Activated CD8-positive, alpha-beta memory T cell treated with anti-CD3 and anti-CD28 coated beads for 48 hours (primary cell): ENCODE measurements at regions not wholly inside any gene's neighbourhood (a gene's known extent, or its start where the extent isn't known, plus 50 kb on each side); places are given as distances from the start of the nearest gene placed in this dataset.

Source experiments
- DNase-seq, 3 experiments: peaks; one replicate each; pipeline ENCODE4 v3.0.0-alpha.2; 2020; ENCODE audit warnings: low read depth in 2 of 3, low spot score in 2 of 3

DNA sequence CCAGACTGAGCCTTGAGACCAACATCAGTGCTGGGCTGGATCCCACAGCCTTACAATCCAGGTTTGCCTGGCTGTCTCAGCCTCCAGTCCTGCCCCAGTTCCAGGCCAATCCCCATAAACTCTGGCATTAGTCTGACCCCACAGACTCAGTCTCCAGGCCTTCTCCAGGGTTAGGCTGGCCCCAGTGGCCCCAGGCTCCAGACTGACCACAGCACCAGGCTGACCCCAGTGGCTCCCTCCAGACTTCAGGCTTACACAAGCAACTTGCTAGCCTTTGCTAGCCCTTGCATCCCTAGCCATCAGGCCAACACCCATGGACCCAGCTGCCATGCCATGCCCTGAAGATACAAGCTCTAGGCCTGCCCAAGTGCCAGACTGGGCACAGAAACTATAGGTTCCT lies 1326.0 kb upstream of the C9orf72 start:
- DNase-seq: no peak

DNA sequence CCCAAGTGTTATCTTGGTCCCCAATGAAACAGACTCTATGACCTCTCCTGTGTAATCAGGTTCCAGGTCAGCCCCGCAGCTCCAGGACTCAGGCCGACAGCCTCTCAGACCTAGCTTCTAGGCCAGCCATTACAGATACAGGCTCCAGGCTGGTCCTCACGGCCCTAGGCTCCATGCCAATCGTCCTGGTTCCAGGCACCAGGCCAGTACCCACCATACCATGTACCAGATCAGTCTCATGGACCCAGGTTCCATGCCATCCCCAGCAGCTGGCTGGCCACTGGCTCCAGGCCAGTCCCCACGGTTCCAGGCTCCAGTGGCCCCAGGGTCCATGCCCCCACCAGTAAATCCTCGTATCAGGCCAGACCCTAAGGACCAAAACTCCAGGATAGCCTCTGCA lies 1326.6 kb upstream of the C9orf72 start:
- DNase-seq: no peak

DNA sequence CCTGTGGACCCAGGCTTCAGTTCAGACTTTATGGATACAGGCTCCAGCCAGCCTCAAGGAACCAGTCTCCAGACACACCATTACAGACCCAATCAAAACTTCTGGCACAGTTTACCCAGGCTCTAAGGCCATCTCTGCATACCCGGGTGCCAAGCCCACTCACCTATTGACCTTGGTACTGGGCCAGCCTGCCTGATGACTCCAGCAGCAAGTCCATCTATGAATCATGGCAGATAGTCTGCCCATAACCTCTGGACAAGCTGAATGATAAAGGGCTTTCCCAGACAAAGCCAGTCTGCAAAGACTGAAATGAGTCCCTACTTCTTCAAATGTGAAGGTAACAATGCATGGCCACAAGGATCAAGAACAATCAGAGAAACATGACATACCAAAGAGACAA lies 1327.1 kb upstream of the C9orf72 start:
- no peak for DNase-seq

DNA sequence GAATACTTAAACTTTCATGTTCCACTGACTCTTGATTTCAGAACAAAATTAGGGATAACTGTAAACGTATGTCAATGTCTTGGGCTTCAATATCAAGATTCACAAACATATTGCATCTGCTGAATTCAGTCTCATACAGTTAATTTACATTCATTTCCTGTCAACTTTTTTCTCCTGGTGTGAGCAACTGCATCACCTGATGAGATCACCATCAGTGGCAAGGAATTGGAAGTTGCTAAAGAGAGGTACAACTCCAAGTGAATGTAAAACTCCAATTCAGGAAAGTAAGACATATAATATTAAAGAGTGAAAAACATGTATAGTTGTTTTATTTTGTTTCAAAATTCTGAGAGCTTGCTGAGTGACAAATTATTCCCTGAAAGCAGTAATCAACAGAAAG lies 1336.2 kb upstream of the C9orf72 start:
- no peak for DNase-seq

DNA sequence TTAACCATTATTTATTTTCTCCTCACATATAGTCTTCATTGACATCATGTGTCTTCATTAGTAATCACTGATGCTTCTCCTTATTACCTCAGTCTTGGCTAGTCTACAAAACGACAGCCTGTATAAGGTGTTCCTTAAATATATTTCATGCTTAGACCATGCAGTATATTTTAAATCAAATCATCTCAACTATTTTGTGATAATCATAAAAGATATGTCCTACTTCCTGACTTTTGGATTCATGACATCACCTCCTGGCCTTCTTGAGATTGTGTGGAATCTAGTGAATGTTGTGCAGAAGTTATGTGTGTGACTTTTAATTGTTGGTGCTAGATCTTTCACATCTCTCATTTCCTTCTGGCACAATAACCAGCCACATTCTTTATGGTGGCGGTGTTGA lies 1339.3 kb upstream of the C9orf72 start:
- DNase-seq: no peak

DNA sequence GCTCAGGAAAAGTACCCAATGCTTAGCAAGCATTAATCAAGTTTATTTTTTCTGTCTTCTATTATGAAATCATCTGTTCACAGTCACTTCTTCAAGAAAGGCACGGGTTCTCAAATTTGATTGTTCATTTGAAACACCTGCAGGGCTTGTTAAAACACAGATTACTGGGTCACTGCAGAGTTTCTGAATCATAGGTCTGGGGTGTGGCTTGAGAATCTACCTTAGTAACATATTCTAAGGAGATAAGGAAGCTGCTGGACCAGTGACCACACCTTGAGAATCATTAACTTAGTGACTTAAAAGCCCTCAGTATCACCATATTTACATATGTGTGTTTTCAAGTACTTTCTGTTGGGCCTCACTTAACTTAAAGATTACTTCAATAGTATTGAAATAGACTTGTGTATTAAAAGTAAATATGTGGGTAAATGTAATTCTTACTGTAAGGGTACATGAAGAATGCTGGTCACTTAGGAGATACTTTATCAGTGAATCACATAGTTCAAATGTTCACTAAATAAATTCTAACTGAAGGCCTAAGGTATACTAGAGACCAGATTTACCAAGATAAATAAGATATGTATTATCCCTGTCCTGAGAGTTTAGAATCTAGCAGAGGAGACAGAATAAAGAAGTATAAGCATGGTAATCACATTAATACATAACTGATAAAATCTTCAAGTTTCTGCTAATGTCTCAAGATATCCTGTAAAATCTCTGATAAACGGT lies 1342.1 kb upstream of the C9orf72 start:
- no peak for DNase-seq

DNA sequence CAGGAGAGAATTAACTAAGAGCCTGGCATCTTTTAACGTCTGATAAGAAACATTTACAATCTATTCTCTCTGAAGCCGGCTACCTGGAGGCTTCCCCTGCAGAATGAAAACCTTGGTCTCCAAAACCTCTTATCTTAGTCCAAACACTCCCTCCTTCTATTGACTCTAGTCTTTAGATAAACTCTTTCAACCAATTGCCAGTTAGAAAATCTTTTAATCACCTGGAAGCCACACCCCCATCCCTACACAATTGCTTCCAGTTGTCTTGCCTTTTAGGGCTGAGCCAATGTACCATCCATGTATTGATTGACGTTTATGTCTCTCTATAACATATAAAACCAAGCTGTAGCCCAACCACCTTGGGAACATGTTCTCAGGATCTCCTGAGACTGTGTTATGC lies 1343.1 kb upstream of the C9orf72 start:
- no peak for DNase-seq

DNA sequence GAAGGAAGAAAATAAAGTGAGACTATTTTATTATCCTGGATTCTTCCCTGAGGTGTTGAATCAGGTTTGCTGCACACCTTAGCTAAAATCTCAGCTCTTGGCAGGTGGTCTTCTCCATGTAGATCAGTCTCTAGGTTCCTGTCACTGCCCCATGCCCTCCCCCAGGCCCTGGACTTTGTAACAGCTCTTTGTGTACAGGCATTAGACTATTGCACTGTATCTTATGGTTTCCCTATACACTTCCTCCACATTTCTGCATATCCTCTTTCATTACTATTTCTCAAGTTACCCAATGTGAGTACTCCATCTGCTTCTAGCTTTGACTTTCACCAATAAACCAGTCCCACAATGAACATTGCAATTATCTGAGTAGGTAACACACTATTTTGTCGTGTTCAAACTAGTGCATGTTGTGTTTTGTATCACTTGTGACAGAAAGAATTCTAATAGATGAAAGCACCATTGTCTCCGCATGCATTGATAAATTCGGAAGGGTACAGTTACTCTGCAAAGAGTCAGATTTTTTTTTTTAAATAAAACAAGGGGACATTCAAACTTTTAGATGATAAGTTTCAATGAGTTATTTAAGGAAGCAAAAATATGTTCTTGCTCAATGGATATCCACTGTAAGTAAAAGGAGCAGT lies 1348.7 kb upstream of the C9orf72 start:
- DNase-seq: no peak

DNA sequence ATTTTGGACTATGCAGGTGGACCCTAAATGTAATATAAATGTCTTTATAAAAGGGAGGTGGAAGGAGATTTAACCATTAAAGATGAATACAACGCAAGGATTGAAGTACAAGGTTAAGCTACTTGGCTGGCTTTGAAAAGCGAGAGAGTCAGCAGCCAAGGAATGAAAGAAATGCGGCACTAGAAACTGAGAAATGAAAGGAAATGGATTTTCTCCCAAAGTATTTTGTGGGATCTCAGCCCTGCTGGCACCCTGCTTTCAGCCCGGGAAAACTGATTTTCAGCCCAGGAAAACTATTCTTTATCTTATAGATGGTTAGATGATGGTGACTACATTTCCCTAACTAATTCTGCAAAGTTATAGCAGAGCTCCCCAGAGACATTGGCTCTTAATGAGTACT lies 1349.6 kb upstream of the C9orf72 start:
- no peak for DNase-seq

DNA sequence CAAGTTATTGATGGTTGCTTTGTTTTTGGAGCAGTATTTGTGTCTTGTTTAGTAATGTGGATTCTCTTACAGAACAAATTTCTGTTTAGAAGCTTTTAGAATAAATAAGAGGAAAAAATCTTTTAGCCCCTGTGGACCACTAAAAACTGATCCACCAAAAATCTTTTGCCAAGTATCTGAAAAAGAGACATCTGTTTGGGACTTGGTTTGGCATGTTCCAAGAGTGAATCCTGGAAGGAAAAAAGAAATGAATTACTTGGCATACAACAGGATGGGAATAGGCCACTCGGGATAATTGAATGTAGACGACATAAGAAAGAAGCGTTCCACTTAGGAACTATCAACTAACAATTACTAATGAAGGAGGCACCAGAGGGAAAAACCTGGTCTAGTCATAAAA lies 1350.1 kb upstream of the C9orf72 start:
- DNase-seq: no peak

DNA sequence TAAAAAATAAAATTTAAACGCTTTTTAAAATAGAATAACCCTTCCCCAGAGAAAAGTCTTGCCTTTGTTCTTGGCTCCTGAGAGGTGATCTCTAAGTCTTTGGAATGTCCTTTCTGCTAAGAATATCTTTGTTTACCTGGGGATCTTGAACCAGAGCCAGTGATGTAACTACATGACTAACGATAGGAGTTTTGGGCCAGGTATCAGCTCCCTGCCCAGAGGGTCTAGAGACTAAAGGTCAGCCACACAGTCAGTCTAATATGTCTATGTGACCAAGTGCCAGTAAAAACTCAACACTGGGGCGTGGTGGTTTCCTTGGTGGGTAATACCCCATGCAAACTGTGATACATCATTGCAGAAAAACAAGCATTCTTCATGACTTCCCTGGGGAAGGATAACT lies 1351.9 kb upstream of the C9orf72 start:
- DNase-seq: no peak

DNA sequence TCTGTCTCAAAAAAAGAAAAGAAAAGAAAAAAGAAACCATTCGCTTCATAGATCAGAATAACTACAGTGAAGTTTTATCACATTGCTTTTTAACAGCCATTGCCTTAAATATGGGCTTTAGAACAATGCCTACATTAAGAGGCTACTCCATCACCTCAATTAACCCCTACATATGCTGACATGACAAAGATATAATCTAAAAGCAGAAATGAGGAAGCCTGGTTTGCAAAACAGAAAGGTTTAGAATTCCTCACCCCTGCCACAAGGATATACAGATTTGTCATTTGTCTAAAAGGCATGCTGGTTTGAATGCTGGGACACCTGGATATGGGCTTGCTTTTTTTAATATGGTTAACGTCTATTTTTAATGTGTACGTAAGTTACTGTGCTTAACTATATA lies 1353.0 kb upstream of the C9orf72 start:
- no peak for DNase-seq

DNA sequence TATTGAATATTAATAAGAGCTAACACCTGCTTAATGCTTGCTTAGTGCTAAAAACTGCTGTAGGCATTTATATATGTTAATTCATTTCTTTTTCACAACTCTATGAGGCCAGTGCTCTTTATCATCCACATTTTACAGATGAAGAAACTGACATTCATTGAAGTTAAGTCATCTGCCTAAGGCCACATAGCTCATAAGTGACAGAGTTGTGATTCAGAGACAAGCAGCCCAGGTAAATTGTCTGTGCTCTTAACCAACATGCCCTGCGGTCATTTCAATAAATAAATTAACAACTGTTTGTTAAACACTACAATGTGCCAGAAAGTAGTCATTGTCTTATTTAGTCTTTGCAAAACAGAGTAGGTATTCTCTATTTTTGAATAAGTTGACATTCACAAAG lies 1354.4 kb upstream of the C9orf72 start:
- DNase-seq: no peak

DNA sequence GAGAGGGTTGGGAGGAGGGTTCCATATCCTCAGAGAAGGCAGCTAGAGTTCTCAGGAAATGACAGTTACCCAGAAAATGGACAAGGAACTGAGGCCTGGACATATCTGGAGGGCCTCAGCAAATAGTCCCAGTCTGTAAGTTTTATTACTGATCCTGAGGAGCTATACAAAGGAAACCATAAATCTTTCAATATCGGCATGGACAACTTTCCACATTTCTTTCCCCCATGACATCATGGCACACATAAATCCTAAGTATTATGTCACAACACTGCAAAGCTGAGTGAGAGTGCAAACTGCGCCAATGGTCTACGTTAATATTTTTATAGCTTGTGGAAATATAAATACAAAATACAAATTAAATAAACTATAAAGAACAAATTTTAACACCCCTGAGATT lies 1356.2 kb upstream of the C9orf72 start:
- DNase-seq: no peak

DNA sequence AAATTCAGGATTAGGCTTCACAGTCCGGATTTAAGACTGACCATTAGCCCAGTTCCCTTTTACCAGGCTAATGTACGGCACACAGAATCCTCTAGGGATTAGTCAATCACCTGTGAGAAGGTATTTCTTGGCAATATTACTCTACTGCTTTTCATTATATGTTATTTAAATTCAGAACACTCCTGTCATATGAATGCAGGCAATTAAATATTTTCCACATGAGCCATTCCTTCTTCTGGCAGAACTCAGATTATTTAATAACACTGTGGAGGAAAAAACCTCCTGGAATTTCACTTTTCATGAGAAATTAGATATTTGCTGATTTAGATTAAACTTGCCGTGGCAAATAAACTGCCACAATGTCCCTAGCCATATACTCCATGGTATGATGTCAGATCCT lies 1357.5 kb upstream of the C9orf72 start:
- DNase-seq: no peak

DNA sequence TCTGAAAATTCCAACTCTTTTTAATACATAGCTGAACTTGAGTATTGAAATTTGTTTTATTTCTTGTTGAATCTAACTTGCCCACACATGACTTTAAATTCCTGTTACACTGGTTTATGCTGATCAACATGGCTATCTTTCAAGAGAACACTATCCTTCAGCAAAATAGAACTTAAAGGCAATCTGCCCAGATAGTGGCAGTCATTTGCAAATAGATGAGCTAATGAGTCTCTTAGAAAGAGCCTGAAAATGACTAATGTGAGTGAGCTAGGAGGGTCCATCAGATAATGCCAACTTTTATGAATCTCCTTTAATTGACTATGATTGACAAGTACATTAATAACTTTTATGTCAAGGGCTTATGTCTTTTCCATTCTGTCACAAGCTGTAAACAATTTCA lies 1360.8 kb upstream of the C9orf72 start:
- no peak for DNase-seq

DNA sequence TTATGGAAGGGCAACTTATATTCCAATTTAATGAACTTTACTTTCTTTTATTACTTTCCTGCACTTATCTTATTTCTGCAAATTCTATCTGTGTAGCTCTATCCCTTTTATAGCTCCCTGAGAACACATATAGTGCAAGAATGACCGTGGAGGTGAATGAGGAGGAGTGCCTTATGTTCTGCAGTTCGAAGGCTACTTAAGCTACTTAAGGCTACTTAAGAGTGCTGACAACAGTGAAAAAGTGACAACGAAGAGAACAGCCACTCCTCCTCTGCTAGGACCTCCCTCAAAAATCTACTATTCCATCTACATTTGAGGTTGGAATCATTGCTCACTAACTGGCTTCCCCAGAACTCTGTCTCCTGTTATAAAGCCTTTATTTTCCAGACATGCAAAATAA lies 1365.7 kb upstream of the C9orf72 start:
- DNase-seq: no peak

DNA sequence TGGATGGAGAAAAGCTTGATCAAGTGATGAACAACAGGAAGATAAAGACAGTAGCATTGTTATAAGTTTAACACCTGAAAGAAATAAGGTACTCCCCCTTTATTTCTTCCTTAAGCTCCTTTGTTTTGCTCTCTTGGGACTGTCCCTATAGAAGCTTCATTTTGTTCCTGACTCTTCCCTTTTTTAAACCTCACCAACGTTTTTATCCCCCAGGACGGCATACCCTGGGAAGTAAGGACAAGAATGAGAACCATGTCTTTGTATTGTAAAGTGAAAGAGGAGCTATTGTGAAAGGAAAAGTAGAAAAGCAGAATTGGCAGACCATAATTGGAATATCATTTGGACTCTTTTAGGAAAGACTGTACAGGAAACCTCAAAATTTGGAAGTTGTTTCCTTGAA lies 1368.6 kb upstream of the C9orf72 start:
- DNase-seq: no peak

DNA sequence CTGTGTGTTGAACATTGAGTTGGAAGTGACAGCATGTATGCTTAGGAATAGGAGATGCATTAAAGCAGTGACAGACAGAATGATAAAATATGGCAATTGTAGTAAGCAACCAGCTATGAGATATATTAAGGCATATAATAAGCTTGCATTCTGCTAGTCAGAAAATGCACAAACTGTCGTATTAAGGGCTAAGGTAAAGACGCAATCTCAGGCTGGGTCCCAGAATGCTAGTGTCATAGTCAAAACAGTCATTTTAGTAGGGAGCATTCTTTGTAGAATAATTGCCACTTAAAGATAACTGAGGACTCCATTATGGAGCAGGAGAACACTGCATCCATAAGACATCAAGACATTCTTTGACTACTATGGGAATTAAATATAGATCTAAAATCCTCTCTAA lies 1369.7 kb upstream of the C9orf72 start:
- DNase-seq: no peak

DNA sequence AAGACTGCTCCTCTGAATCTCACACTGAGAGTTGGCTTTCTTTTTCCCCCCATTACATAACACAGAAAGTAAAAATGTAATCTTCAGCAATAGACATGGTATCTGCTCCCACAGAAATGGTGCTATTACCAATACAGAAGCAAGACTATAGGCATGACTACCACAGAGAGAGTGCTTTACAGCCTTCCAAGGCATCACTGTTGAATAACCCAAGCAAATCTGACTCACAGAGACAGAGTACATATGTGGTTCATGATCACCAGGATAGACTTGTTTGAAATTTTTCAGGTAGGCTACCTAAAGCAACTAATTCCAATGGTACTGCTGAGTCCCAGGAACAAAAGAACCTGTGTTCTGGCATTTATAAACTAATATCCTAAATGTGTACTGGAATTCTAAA lies 1373.4 kb upstream of the C9orf72 start:
- no peak for DNase-seq

DNA sequence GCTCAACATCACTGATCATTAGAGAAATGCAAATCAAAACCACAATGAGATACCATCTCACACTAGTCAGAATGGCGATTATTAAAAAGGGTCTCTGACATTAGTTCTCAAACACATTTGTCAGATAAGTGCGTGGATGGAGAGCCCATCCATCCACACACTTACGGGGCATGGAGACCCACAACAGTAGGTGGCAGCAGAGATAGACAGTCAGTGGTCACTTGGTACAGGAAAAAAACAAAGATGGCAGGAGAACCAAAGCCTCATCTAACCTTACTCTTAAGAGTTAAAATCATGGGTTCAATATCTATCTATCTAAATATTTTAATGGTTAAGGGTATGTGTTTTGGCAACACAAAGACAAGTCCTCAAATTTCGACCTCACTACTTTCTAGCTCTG lies 1378.7 kb upstream of the C9orf72 start:
- DNase-seq: no peak

DNA sequence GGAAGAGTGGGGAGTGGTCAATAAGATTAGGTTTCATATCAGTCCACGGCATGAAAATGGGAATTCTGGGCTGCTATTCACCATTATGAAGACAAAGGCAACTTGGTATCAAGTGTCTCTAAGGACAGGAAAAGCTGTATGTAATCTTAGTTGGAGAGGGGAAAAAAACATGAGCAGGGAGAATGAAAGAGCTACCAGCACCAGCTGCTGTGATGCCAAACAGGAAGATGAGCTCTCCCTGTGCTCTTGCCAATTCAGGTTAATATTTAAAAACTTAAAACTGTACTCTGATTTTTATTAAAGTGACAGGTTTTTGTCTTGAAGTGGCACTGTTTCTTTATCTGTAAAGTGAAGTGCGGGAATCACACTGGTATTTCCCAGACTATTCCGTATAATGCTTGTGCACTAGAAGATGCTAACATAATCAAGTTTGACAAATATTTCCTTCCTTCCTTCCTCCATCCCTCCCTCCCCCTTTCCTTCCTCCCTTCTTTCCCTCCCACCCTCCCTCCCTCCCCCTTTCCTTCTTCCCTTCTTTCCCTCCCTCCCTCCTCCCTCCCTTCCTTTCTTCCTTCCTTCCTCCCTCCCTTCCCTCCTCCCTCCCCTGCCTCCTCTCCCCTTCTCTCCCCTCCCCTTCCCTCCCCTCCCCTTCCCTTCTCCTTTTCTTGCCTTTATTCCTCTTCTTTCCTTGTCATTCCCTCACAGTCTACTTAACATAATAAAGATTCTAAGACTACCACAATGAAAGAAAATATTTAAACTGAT lies 1383.0 kb upstream of the C9orf72 start:
- DNase-seq: no peak

DNA sequence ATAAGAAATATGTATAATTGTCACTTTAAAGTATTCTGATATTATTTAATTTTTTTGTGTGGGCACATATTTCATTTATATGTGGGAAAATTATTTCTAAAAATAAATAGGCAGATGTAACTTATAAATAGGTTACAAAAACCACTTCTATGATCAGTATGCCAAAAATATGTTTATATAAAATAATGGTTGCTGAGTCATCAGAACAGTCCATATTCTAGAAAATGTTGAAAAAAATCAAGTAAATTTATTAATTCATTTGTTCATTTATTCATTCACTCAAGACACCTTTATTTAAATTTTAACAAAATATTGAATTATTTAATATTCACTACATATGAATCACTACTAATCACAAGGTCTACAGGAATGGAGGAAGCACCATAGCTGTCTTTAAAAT lies 1387.3 kb upstream of the C9orf72 start:
- DNase-seq: no peak
